ENCODE measurements at regions not wholly inside any gene's neighbourhood (a gene's known extent, or its start where the extent isn't known, plus 50 kb on each side); places are given as distances from the start of the nearest gene placed in this dataset.
"Not testable (repeated sequence)": the region's sequence is repeated elsewhere in the genome, so short reads cannot be mapped to it uniquely, and the experiment has no call there.

- not testable (repeated sequence) for DNase-seq
These were observed 1304.4 kb downstream of the ROBO2 start for GRCh38 chr3:78344267-78344666.

GRCh38 chr3:78344918-78345317, 1305.0 kb downstream of the ROBO2 start:
- no peak for DNase-seq

- DNase-seq = no peak
These were observed 1307.3 kb downstream of the ROBO2 start for GRCh38 chr3:78347176-78347575.

- no peak for DNase-seq
These were observed 1308.8 kb downstream of the ROBO2 start for GRCh38 chr3:78348664-78349063.

- DNase-seq = no peak
These were observed 1309.7 kb downstream of the ROBO2 start for GRCh38 chr3:78349571-78349970.

- DNase-seq = no peak
These were observed 1311.4 kb downstream of the ROBO2 start for GRCh38 chr3:78351334-78351733.

GRCh38 chr3:78353231-78353630, 1313.3 kb downstream of the ROBO2 start:
- DNase-seq = no peak

- DNase-seq = no peak
These were observed 1321.0 kb downstream of the ROBO2 start for GRCh38 chr3:78360849-78361248.

GRCh38 chr3:78368636-78369345, 1328.9 kb downstream of the ROBO2 start:
- DNase-seq = no peak

GRCh38 chr3:78390221-78390620, 1350.3 kb downstream of the ROBO2 start:
- DNase-seq = no peak

GRCh38 chr3:78398401-78398800, 1358.5 kb downstream of the ROBO2 start:
- no peak for DNase-seq

GRCh38 chr3:78402720-78403119, 1362.8 kb downstream of the ROBO2 start:
- DNase-seq = no peak

GRCh38 chr3:78405745-78406144, 1362.1 kb downstream of the ROBO1 start:
- no peak for DNase-seq

GRCh38 chr3:78406396-78406795, 1361.4 kb downstream of the ROBO1 start:
- no peak for DNase-seq

GRCh38 chr3:78410077-78410476, 1357.7 kb downstream of the ROBO1 start:
- DNase-seq = no peak

- no peak for DNase-seq
These were observed 1353.5 kb downstream of the ROBO1 start for GRCh38 chr3:78414261-78414660.

GRCh38 chr3:78420611-78421010, 1347.2 kb downstream of the ROBO1 start:
- no peak for DNase-seq

GRCh38 chr3:78421247-78421966, 1346.4 kb downstream of the ROBO1 start:
- no peak for DNase-seq

GRCh38 chr3:78424656-78425055, 1343.1 kb downstream of the ROBO1 start:
- no peak for DNase-seq

GRCh38 chr3:78426454-78426853, 1341.3 kb downstream of the ROBO1 start:
- no peak for DNase-seq

- no peak for DNase-seq
These were observed 1340.5 kb downstream of the ROBO1 start for GRCh38 chr3:78427303-78427702.

GRCh38 chr3:78430741-78431140, 1337.1 kb downstream of the ROBO1 start:
- no peak for DNase-seq

- no peak for DNase-seq
These were observed 1333.0 kb downstream of the ROBO1 start for GRCh38 chr3:78434801-78435200.

GRCh38 chr3:78455166-78455565, 1312.6 kb downstream of the ROBO1 start:
- no peak for DNase-seq
